Neuronal stem cell (in vitro differentiated cells): ENCODE measurements at regions not wholly inside any gene's neighbourhood (a gene's known extent, or its start where the extent isn't known, plus 50 kb on each side); places are given as distances from the start of the nearest gene placed in this dataset.
A peak's percentile ranks its signal among the peaks of the same experiment; 100 is the strongest.

ENCODE experiments used
- DNase-seq: peaks from one replicate; pipeline ENCODE4 v3.0.0-alpha.2; 2013; ENCODE audit warnings: low spot score
- H2AFZ ChIP-seq: one replicate; pipeline ENCODE4 v1.6.1; 2013; ENCODE audit warnings: mild to moderate bottlenecking, low read length, inconsistent platforms
- H2AK5ac ChIP-seq: 2 replicates; pipeline ENCODE4 v1.6.1; 2013; ENCODE audit warnings: low read depth, mild to moderate bottlenecking, inconsistent platforms, low read length, moderate library complexity, mixed read lengths
- H2BK120ac ChIP-seq: 2 replicates; pipeline ENCODE4 v1.6.1; 2013; ENCODE audit warnings: low read depth, mild to moderate bottlenecking, inconsistent platforms, low read length, moderate library complexity, mixed read lengths
- H2BK12ac ChIP-seq: one replicate; pipeline ENCODE4 v1.6.1; 2013; ENCODE audit warnings: low read length, inconsistent platforms
- H2BK15ac ChIP-seq: 2 replicates; pipeline ENCODE4 v1.6.1; 2013; ENCODE audit warnings: mild to moderate bottlenecking, low read length, inconsistent platforms, mixed read lengths
- H2BK5ac ChIP-seq: one replicate; pipeline ENCODE4 v1.6.1; 2013; ENCODE audit warnings: inconsistent platforms, mild to moderate bottlenecking, low read length, moderate library complexity
- H3K14ac ChIP-seq: one replicate; pipeline ENCODE4 v1.6.1; 2013; ENCODE audit warnings: low read length, inconsistent platforms
- H3K18ac ChIP-seq: 2 replicates; pipeline ENCODE4 v1.6.1; 2013; ENCODE audit warnings: low read length, inconsistent platforms
- H3K23ac ChIP-seq: 2 replicates; pipeline ENCODE4 v1.6.1; 2013; ENCODE audit warnings: low read depth, mild to moderate bottlenecking, mixed read lengths, low read length, inconsistent platforms; ENCODE audit not compliant: poor library complexity
- H3K27ac ChIP-seq: replicated peaks from 3 replicates; pipeline ENCODE4 v1.5.1; 2013; ENCODE audit warnings: low read length, inconsistent platforms
- H3K27me3 ChIP-seq, 3 experiments: 2 replicates each; pipeline ENCODE4 v1.6.1; 2013; ENCODE audit warnings: low read length in 3 of 3, mild to moderate bottlenecking in 2 of 3, inconsistent platforms in 1 of 3, low read depth in 1 of 3, mixed read lengths in 1 of 3, moderate library complexity in 1 of 3; ENCODE audit not compliant: control insufficient read depth in 3 of 3, insufficient read depth in 3 of 3
- H3K36me3 ChIP-seq, 2 donors: replicated peaks in 1 of 2; 2 replicates each; pipeline ENCODE4 v1.6.1; 2013; ENCODE audit warnings: low read length in 2 of 2; ENCODE audit not compliant: control insufficient read depth in 2 of 2, insufficient read depth in 2 of 2
- H3K4ac ChIP-seq: 2 replicates; pipeline ENCODE4 v1.6.1; 2013; ENCODE audit warnings: inconsistent platforms, mild to moderate bottlenecking, low read length, moderate library complexity
- H3K4me1 ChIP-seq, 2 donors: 1 replicate in 1 of 2; 2 replicates in 1 of 2; pipeline ENCODE4 v1.6.1; 2013; ENCODE audit warnings: low read length in 2 of 2, low read depth in 1 of 2; ENCODE audit not compliant: control insufficient read depth in 2 of 2, insufficient read depth in 1 of 2
- H3K4me2 ChIP-seq: one replicate; pipeline ENCODE4 v1.6.1; 2013; ENCODE audit warnings: mild to moderate bottlenecking, low read length, inconsistent platforms; ENCODE audit not compliant: insufficient read depth, poor library complexity, severe bottlenecking
- H3K4me3 ChIP-seq, 2 donors: 2 replicates each; pipeline ENCODE4 v1.5.1; 2013; ENCODE audit warnings: low read length in 2 of 2, mild to moderate bottlenecking in 2 of 2, inconsistent platforms in 1 of 2, moderate library complexity in 1 of 2
- H3K79me1 ChIP-seq: one replicate; pipeline ENCODE4 v1.6.1; 2013; ENCODE audit warnings: low read depth, mild to moderate bottlenecking, inconsistent platforms, low read length, moderate library complexity
- H3K9ac ChIP-seq: one replicate; pipeline ENCODE4 v1.6.1; 2013; ENCODE audit warnings: mild to moderate bottlenecking, low read depth, low read length, inconsistent platforms; ENCODE audit not compliant: poor library complexity
- H3K9me3 ChIP-seq, 2 donors: replicated peaks in 1 of 2; 2 replicates each; pipeline versions ENCODE3 to v1.6.1; 2013; ENCODE audit warnings: low read length in 2 of 2, mild to moderate bottlenecking in 2 of 2, inconsistent platforms in 1 of 2, low read depth in 1 of 2, mixed read lengths in 1 of 2, moderate library complexity in 1 of 2; ENCODE audit not compliant: control insufficient read depth in 2 of 2, insufficient read depth in 1 of 2
- H4K8ac ChIP-seq: one replicate; pipeline ENCODE4 v1.6.1; 2013; ENCODE audit warnings: low read depth, mild to moderate bottlenecking, inconsistent platforms, low read length, moderate library complexity
- H4K91ac ChIP-seq: one replicate; pipeline ENCODE4 v1.6.1; 2013; ENCODE audit warnings: low read length, low read depth, mild to moderate bottlenecking, inconsistent platforms; ENCODE audit not compliant: poor library complexity
- WGBS, 2 donors: extraction: QIAGEN DNeasy Blood & Tissue Kit; methylation state at CpG; one replicate each; pipeline ENCODE4 v1.1.7; 2013; ENCODE audit warnings: missing lambda C conversion rate in 2 of 2, mixed read lengths in 1 of 2; ENCODE audit not compliant: insufficient read length in 2 of 2, insufficient replicate concordance in 1 of 2; ENCODE audit errors: extremely low coverage in 2 of 2; 5-methylcytosine and 5-hydroxymethylcytosine counted together

DNA sequence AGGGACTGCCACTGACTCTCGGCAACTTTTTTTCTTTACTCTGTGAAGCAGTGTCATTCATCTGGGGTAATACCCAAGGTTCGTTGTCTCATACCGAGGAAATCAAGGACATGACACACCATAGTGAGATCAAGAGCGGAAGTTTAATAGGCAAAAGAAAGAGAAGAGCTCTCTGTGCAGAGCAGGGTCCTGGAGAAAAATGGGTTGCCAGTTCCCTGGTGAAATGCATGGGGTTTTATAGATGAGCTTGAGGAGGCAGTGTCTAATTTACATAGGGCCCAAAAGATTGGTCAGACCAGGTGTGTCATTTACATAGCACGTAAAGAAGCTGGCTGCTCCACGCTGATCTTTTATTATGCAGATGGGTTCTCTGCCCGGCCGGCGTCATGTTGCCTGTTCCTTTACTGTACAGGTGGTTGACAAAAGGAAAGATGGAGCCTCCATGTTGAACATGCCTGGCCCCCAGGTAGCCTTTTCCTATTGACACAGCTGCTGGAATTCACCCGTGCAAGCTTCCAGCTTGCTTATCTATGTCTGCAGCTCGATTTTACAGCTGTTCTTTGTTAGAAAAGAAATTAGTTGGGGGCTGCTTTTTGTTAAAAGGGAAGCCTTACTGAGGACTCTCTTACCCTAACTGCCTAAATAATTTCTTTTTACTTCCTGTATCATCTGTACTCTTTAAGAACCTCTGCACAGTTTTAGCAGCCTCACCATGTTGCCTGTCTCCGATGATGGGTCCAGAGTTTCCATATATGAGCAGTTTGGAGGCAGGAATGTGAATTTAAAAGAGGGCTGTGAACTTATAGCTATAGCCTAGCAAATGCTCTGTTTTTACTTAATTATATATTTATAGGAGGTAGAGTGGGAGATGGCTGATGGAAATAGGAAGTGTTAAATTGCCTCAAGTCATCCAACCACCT is 98.0 kb upstream of the DIAPH3 start:
- H2BK12ac ChIP-seq: no peak overlapping the region
- no peaks in the 10 kb centered on the region for H3K36me3 ChIP-seq
- no peaks in the 10 kb centered on the region for H3K27me3 ChIP-seq
- no peak overlapping the region for H2AK5ac ChIP-seq
- H2BK120ac ChIP-seq: no peak overlapping the region
- no peaks in the 10 kb centered on the region for H3K9me3 ChIP-seq
- no peak overlapping the region for H4K91ac ChIP-seq
- no CpG with 5 or more reads among the region's 12 CpGs for WGBS, 2 donors
- no peak overlapping the region for H3K23ac ChIP-seq
- no peak overlapping the region for H3K4me3 ChIP-seq
- no peaks in the 10 kb centered on the region for H3K79me1 ChIP-seq
- H3K9ac ChIP-seq: no peak overlapping the region
- H3K4me1 ChIP-seq: peaks cover 0 to 3% of the 10 kb centered on the region in 2 donors
- H2AFZ ChIP-seq: peak overlapping the region; percentile 66
- no peak overlapping the region for H3K18ac ChIP-seq
- H2BK5ac ChIP-seq: no peak overlapping the region
- no peak overlapping the region for H3K4ac ChIP-seq
- H3K14ac ChIP-seq: no peak overlapping the region
- H3K27ac ChIP-seq: no peak overlapping the region
- no peak overlapping the region for H2BK15ac ChIP-seq
- H3K4me2 ChIP-seq: no peak overlapping the region
- no peak overlapping the region for H4K8ac ChIP-seq
- DNase-seq: no peak

DNA sequence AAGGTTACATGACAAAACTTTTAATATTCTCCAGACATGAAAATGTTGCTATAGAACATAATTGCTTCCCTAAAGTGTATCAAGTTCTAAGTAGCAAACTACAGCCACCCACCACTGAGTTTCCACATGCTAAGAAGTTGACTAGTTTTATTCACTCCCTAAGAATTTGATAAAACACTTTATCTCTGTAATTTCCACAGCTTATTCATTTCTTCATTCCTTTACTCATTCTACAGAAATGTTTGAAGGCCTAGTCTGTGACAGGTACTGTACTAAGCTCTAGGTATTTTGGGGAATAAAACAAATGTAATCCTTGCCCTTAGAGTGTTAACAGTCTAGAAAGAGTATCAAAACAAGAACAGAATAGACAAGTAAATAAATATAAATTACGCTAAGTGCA is 101.8 kb upstream of the DIAPH3 start:
- H4K8ac ChIP-seq: no peak overlapping the region
- H2BK12ac ChIP-seq: no peak overlapping the region
- H3K4me1 ChIP-seq: peaks cover 0 to 5% of the 10 kb centered on the region in 2 donors
- H3K4me2 ChIP-seq: no peak overlapping the region
- H3K14ac ChIP-seq: no peak overlapping the region
- WGBS, 2 donors: no CpG with 5 or more reads among the region's 1 CpG
- no peak overlapping the region for H2AFZ ChIP-seq
- H3K4me3 ChIP-seq: no peak overlapping the region
- no peak overlapping the region for H3K4ac ChIP-seq
- no peak overlapping the region for H2BK5ac ChIP-seq
- H3K9me3 ChIP-seq: no peaks in the 10 kb centered on the region
- H3K27ac ChIP-seq: no peak overlapping the region
- no peak for DNase-seq
- no peak overlapping the region for H3K23ac ChIP-seq
- no peaks in the 10 kb centered on the region for H3K36me3 ChIP-seq
- no peak overlapping the region for H3K9ac ChIP-seq
- H2AK5ac ChIP-seq: no peak overlapping the region
- H2BK120ac ChIP-seq: no peak overlapping the region
- H3K27me3 ChIP-seq: no peaks in the 10 kb centered on the region
- H4K91ac ChIP-seq: no peak overlapping the region
- no peak overlapping the region for H3K18ac ChIP-seq
- no peak overlapping the region for H2BK15ac ChIP-seq
- no peaks in the 10 kb centered on the region for H3K79me1 ChIP-seq

DNA sequence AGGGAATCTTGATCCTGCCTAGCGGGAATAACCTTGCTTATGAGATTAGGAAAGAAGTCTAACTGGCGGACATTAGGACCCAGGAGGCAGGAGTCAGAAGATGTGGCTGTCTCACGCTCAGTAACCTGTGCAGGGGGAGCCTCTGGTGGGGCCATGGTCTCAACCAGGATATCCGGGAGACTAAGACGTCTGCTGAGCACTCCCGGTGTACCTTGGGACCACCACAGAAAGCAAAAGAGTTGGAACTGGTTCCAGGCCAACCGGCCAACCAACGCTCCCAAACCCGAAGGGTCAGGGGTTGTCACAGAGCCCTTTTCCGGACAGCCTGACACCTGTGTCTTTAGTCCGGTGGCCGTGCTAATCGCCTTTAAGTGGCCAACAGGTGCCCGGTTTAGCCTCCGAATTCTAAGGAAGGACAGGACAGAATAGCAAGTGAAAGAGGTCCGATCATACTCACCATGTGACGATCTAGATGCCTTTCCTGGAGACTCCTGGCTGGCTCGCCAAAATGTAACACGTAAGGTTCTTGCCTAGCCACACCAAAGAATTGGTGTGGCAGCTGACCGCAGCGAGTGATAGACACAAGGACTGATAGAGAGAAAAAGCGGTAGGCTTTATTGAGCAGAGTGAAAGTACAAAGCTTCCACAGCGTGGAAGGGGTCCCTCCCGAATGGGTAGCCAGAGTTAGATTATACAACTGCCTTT is 103.9 kb upstream of the DIAPH3 start:
- Histone ChIP-seq H3K4me3 (peak overlapping the region; percentile 49 to 78), H4K8ac (no peak overlapping the region), H3K4ac (no peak overlapping the region), H3K18ac (no peak overlapping the region), H3K14ac (no peak overlapping the region), H3K36me3 (no peaks in the 10 kb centered on the region), H2AFZ (peak overlapping the region; percentile 86), H2AK5ac (no peak overlapping the region), H2BK5ac (no peak overlapping the region), H2BK120ac (no peak overlapping the region), H3K4me2 (peak overlapping the region; percentile 48), H3K9ac (no peak overlapping the region), H2BK12ac (no peak overlapping the region), H2BK15ac (no peak overlapping the region), H4K91ac (no peak overlapping the region), H3K9me3 (no peaks in the 10 kb centered on the region), H3K27me3 (no peaks in the 10 kb centered on the region), H3K23ac (no peak overlapping the region), H3K4me1 (peaks cover 0 to 2% of the 10 kb centered on the region in 2 donors), H3K79me1 (no peaks in the 10 kb centered on the region), H3K27ac (no peak overlapping the region)
- no CpG with 5 or more reads among the region's 24 CpGs for WGBS, 2 donors
- no peak for DNase-seq

DNA sequence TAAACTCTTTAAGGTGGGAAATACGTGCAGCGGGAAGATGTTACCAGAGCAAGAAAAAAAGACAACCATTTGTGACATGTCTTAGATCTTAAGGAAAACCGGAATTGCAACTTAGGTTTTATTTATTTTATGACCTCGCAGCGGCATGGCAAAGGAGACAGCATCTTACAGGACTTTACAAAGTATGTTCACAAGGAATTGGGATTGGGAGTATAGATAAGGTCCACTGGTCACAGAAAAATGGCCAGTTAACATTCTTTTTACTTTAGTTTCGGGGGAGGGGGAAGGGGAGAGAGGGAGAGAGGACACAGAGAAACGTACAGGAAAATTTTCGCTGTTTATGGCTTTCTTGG is 104.5 kb upstream of the DIAPH3 start:
- Histone ChIP-seq H3K4ac (no peak overlapping the region), H3K4me3 (peak overlapping the region; percentile 49 to 78)

More for the DNA sequence above, 104.5 kb upstream of the DIAPH3 start:
- WGBS, 2 donors: no CpG with 5 or more reads among the region's 8 CpGs
- no peak overlapping the region for H2BK15ac ChIP-seq
- peak overlapping the region; percentile 86 for H2AFZ ChIP-seq
- no peak overlapping the region for H2BK12ac ChIP-seq
- H2BK120ac ChIP-seq: no peak overlapping the region
- H2BK5ac ChIP-seq: no peak overlapping the region
- H3K18ac ChIP-seq: no peak overlapping the region
- H3K14ac ChIP-seq: no peak overlapping the region
- no peak for DNase-seq
- no peak overlapping the region for H3K27ac ChIP-seq
- no peak overlapping the region for H3K23ac ChIP-seq
- no peak overlapping the region for H4K8ac ChIP-seq
- H2AK5ac ChIP-seq: no peak overlapping the region
- H3K9me3 ChIP-seq: no peaks in the 10 kb centered on the region
- H3K9ac ChIP-seq: no peak overlapping the region
- no peak overlapping the region for H4K91ac ChIP-seq
- H3K4me1 ChIP-seq: peaks cover 0 to 2% of the 10 kb centered on the region in 2 donors
- H3K4me2 ChIP-seq: peak overlapping the region; percentile 48
- H3K79me1 ChIP-seq: no peaks in the 10 kb centered on the region
- H3K36me3 ChIP-seq: no peaks in the 10 kb centered on the region
- H3K27me3 ChIP-seq: no peaks in the 10 kb centered on the region
